Epithelial cell of proximal tubule (primary cell): ENCODE measurements at regions not wholly inside any gene's neighbourhood (a gene's known extent, or its start where the extent isn't known, plus 50 kb on each side); places are given as distances from the start of the nearest gene placed in this dataset.

Source experiments
- DNase-seq: peaks from one replicate; pipeline ENCODE4 v3.0.0-alpha.2; 2011; ENCODE audit warnings: low read depth
- H3K4me3 ChIP-seq: 2 replicates; pipeline ENCODE4 v1.5.1; 2011; ENCODE audit warnings: low read depth, mild to moderate bottlenecking, low read length
- TF ChIP-seq, protein P1 (sequence below): conservative IDR thresholded peaks from 2 replicates; pipeline ENCODE4 v1.5.1; 2012; ENCODE audit warnings: low read depth, mild to moderate bottlenecking, low read length

DNA sequence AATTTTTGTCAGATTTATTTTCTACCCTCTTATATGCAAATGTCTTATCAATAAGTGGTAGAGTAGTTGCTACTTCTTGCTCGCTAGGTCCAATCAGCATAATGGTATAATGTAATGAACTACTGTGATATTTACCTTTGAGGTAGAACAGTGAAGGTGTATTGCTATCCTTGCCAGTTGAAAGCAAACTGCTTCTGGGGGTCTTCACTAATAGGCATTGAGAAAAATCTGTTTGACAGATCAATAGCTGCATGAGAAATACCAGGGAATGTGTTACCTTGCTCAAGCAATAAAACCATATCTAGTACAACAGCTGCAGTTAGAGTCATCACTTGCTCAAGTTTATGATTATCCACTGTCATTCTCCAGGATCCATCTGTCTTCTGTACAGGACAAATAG lies 50.1 kb upstream of the EFEMP1 start:
- DNase-seq: no peak
- H3K4me3 ChIP-seq: no peak overlapping the region
- TF ChIP-seq, protein P1, sequence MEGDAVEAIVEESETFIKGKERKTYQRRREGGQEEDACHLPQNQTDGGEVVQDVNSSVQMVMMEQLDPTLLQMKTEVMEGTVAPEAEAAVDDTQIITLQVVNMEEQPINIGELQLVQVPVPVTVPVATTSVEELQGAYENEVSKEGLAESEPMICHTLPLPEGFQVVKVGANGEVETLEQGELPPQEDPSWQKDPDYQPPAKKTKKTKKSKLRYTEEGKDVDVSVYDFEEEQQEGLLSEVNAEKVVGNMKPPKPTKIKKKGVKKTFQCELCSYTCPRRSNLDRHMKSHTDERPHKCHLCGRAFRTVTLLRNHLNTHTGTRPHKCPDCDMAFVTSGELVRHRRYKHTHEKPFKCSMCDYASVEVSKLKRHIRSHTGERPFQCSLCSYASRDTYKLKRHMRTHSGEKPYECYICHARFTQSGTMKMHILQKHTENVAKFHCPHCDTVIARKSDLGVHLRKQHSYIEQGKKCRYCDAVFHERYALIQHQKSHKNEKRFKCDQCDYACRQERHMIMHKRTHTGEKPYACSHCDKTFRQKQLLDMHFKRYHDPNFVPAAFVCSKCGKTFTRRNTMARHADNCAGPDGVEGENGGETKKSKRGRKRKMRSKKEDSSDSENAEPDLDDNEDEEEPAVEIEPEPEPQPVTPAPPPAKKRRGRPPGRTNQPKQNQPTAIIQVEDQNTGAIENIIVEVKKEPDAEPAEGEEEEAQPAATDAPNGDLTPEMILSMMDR: no peak

DNA sequence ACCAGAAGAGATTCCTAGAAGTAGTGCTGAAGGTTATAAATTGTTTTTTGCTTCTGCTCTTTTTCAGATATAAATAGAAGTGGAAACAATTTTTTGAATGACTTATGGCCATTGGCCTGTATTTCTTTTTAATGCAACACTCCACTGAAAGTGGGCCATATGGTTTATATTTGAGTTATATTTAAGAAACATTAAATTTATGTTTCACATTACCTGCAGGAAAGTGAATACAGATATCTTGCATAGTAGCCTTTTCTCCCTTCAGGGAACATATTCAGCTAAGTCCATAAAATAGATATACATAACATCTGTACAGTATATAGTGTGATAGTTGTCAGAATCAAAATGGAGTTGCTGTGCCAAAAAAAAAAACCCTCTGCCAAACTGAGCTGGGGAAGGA lies 53.1 kb upstream of the EFEMP1 start:
- TF ChIP-seq, protein P1: no peak
- DNase-seq: no peak
- H3K4me3 ChIP-seq: no peak overlapping the region

DNA sequence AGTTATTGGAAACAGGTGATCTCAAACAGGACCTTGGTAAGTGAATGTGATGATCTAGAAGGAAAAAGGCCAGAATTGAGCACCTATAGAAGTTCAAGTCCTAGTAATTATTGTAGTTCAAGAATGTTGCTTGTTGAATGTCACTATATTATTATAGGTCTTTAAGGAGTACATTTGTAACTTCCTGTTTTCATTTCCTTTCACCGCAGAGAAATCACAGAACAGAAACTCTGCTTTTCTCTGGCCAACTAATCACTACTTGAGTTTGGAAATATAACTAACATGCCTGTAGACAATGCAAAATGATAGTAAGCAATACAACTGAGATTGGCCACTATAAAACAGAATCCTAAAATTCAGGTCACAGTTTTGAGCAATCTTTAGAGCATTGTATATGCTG lies 61.8 kb upstream of the EFEMP1 start:
- DNase-seq: no peak
- TF ChIP-seq, protein P1: no peak
- H3K4me3 ChIP-seq: no peak overlapping the region

DNA sequence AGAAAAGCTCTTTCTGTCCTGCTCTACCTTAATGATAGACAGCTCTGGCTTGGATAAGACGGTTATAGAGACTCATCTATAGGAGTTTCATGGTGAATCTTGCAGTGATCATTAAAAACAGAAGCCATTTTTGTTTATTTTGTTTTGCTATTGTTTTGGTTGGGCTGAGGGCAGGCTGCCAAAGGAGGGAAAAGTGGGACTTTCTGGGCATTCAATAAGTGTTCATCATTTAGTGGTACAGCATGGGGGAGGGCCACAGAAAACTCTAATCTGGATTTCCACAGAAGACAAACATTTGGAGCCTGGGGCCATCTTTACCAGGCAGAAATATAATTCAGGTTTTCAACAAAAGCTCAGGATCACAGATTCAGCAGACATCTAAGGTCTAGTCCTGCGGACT lies 62.4 kb upstream of the EFEMP1 start:
- DNase-seq: no peak
- TF ChIP-seq, protein P1: no peak
- H3K4me3 ChIP-seq: no peak overlapping the region

DNA sequence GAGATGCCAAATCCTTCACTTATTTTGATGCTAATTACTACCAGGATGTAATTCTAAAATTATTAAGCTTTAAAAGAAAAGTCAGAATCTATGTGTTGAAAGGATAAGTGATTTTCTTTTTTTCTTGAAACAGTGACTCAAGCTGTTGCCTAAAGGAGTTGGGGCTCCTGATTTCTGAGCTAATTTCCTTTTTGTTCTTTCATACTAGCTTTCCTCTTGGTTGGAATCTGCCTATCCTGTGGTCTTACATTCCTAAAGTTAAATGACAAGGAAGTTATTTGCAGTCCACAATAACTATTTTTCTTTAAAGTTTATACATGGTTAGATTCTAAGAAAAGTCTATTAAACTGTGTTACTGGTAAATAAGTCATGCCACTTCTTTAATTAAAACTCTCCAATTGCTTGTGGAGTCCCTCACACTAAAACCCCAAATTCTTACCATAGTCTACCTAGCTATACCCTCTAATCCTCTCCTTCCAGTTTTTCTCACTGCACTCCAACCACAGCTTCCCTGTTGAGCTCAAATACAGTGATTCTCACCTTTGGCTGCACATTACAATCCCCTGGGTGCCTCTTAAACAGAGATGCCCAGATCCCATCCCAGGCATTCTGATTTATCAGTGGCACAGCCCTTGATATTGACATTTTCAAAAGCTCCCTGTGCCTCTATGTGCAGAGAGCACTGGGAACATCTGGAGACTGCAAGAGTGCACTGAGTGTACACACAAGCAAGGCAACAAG lies 63.3 kb upstream of the EFEMP1 start:
- H3K4me3 ChIP-seq: no peak overlapping the region

DNA sequence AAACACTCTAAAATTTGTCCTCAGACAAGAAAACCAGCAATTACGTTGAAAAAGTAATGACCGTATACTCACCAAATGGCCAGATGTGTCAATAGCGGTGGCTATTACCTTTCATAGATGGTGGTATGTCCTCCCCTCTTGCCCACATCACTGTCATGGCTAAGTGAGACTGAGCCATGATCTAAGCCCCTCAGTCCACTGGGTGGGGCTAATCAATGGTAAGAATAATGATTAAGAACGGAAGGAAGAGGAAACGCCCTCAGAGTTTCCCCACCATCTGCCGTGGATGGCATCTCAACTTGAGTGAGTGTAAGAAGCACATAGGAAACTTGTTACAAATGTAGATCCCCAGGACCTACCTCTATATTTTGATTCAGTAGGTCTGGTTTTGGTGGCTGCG lies 65.8 kb upstream of the EFEMP1 start:
- no peak for DNase-seq
- TF ChIP-seq, protein P1: no peak

More for the DNA sequence above, 63.3 kb upstream of the EFEMP1 start:
- DNase-seq: no peak
- TF ChIP-seq, protein P1: no peak

DNA sequence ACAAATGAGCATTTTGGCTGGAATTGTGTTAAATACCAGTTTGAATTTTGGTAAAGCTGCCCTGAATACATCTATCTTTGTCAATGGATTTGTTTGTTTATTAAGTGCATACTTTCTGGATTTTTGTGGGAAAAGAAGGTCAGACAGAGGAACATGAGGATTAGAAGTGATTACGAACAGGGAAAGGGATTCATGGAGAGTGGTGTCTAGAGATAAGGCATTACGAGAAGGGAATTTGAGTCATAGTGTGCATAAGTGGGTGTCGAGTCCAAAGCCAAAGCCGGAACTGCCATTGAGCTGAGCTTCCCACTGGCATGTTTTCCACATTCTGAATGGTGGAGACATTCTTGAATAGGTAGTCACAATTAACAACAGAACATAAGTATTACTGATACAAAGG lies 68.9 kb upstream of the EFEMP1 start:
- no peak overlapping the region for H3K4me3 ChIP-seq
- TF ChIP-seq, protein P1: no peak
- no peak for DNase-seq

More for the DNA sequence above, 65.8 kb upstream of the EFEMP1 start:
- H3K4me3 ChIP-seq: no peak overlapping the region
